Transverse colon (tissue), 4 donors: ENCODE measurements at regions not wholly inside any gene's neighbourhood (a gene's known extent, or its start where the extent isn't known, plus 50 kb on each side); places are given as distances from the start of the nearest gene placed in this dataset.

Experiments
- CTCF ChIP-seq, 5 experiments: fragments of 200-600 bp in 3 of 5; fragments of 450-650 bp in 2 of 5; sonication (generic) in 3 of 5; IDR thresholded peaks; 1 replicate in 2 of 5; 2 replicates in 3 of 5; pipeline ENCODE4 v1.5.1; 2016 to 2017; ENCODE audit warnings: antibody characterized with exemption in 5 of 5, inconsistent platforms in 3 of 5, mild to moderate bottlenecking in 2 of 5, moderate library complexity in 1 of 5
- POLR2A ChIP-seq: fragments of 450-650 bp; IDR thresholded peaks from one replicate; pipeline ENCODE4 v1.6.1; 2016; ENCODE audit warnings: antibody characterized with exemption, mild to moderate bottlenecking, moderate library complexity
- POLR2AphosphoS5 ChIP-seq, 3 donors: sonication (generic); formaldehyde crosslinking; IDR thresholded peaks; one replicate each; pipeline ENCODE4 v1.6.1; 2016; ENCODE audit warnings: antibody characterized with exemption in 3 of 3

- TF ChIP-seq CTCF (IDR thresholded peaks at IDR 0.05) = no peak
- no peak for TF ChIP-seq POLR2AphosphoS5 (IDR thresholded peaks at IDR 0.05)
- TF ChIP-seq POLR2A = no peak
Observed at GRCh38 chr15:53323191-53323590, 436.3 kb downstream of the WDR72 start.
